ENCODE measurements at regions not wholly inside any gene's neighbourhood (a gene's known extent, or its start where the extent isn't known, plus 50 kb on each side); places are given as distances from the start of the nearest gene placed in this dataset.

DNA sequence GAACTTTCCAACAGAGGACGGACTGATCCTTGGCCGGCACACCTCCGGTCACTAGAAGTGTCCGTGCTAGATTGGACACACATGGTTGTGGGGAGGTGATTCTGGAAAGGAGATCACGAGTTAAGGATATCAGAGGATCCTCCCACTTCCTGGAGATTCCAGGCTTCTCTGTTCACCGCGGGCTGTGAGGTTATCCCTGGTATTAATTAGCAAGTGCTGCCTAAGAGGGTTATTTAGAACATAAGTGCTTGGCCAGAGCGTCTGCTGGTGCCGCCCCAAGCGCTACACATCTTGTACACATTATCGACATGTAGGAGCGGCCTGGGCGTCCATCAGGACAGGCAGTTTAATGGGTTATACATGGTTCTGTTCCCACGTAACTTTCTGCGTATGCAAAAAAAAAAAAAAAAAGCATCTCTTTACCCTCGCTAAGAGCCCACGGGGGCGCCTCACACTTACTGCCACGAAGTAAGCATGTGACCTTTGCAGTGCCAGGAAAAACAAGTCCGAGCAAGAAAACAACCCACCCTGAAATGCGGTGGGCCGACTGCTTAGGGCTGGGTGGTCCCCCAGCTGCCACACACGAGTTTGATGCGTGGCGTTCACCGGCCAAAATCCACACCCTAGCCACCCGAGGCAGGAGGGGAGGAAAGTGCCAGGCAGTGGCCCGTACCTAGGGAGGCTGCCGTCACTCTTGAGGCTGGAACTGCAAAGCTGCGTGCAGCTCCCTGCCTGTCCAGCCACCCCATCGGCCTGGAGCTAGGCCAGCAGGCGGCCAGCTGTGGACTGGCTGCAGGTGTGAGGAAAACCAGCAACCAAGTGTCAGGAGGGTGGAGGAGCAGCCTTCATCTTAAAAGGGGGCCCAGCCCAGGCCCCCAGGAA, 78.0 kb downstream of the CPN2 start:
- no peak for DNase-seq
- peaks cover 69% of the 10 kb centered on the region for H3K27me3 Mint-ChIP-seq
- no peak overlapping the region for H3K4me3 Mint-ChIP-seq
- peaks cover 27% of the 10 kb centered on the region for H3K4me1 Mint-ChIP-seq
- CTCF ChIA-PET, result no interaction called here
- no peaks in the 10 kb centered on the region for H3K36me3 Mint-ChIP-seq
- H3K9me3 Mint-ChIP-seq, result peaks cover 3% of the 10 kb centered on the region
- no peak overlapping the region for H3K27ac Mint-ChIP-seq

DNA sequence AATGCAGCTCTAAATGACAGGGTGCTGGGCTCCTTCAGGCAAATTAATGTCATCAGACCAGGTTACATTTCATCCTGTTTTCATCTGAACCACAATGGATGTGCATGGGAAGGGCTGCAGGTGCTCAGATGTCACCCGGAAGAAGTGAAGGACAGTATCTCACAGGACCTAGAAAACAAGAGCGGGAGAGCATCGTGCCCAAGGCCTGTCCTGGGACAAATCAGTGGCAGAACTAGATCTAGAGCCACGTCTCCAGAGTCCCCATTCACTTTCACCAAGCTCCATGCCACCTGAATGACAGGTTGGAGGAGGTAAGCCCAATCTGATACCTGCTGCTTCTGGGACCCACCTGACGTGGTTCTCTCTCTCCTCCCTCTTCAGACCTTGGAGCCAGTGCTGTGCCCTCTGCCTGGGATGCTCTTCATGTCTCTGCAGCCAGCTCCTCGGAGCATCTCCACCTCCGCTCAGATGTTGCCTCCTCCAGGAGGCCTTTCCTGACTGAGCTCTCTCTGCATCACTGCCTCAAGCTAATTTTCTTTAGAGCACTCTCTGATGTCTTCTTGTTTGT, 77.3 kb downstream of the CPN2 start:
- Mint-ChIP-seq H3K27ac (no peak overlapping the region), H3K9me3 (peaks cover 3% of the 10 kb centered on the region), H3K4me3 (no peak overlapping the region), H3K36me3 (no peaks in the 10 kb centered on the region), H3K4me1 (peaks cover 24% of the 10 kb centered on the region), H3K27me3 (peaks cover 68% of the 10 kb centered on the region)
- DNase-seq, result no peak
- CTCF ChIA-PET, result no interaction called here

DNA sequence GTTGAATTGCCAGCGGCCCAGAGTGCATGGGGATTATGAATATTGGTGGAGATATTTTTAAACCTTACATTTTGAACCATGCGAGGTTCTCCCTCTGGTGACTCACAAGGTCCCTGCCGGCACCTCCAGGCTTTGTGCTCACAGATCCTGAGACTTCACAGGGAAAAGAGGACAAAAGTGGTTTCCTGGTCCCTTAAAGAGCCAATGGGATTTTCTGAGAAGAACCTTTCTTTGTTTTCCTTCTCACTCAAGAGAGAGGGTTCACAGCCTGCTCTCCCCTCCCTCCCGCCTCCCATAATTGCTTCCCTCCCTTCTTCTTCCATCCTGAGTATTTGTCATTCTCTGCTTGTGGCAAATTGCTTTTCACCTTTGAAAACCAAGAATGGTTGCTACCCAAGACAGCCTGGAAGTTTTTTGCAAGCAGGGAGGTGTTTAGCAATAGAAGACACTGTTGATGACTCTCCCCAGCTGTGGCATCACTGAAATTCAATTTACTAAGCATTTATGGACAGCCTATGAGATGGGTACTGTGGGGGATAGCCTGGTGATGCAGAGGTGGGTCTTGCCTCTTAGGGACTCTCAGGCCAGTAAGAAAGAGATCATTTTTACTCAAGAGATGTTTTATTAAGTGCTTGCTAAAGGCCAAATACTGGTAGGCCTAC, 76.6 kb downstream of the CPN2 start:
- no peak for DNase-seq
- H3K36me3 Mint-ChIP-seq, result no peaks in the 10 kb centered on the region
- H3K9me3 Mint-ChIP-seq, result peaks cover 3% of the 10 kb centered on the region
- H3K27ac Mint-ChIP-seq, result peak overlapping the region; percentile 43
- CTCF ChIA-PET, result no interaction called here
- no peak overlapping the region for H3K4me3 Mint-ChIP-seq
- peaks cover 19% of the 10 kb centered on the region for H3K4me1 Mint-ChIP-seq
- peaks cover 66% of the 10 kb centered on the region for H3K27me3 Mint-ChIP-seq

DNA sequence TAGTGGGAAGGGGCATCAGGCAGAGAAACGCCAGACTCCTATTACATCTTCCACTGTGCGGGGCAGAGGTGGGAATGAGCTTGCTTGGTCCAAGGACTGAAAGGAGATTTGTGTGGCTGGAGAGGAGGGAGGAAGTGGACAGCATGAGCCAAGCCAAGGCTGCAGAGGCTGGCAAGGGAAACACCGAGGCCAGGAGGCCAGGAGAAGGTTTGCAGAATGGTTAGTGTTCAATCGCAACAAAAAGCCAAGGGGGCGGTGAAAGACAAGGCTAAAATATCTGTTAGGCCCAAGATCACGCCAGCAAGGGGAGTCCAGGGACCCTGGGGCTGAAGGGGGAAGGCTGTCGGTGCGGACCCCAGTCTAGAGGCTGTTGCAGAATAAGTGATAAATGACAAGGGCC, 75.8 kb downstream of the CPN2 start:
- H3K4me1 Mint-ChIP-seq, result peaks cover 15% of the 10 kb centered on the region
- H3K9me3 Mint-ChIP-seq, result peaks cover 3% of the 10 kb centered on the region
- peaks cover 66% of the 10 kb centered on the region for H3K27me3 Mint-ChIP-seq
- DNase-seq, result no peak
- H3K4me3 Mint-ChIP-seq, result no peak overlapping the region
- no peak overlapping the region for H3K27ac Mint-ChIP-seq
- CTCF ChIA-PET, result no interaction called here
- no peaks in the 10 kb centered on the region for H3K36me3 Mint-ChIP-seq

- H3K9me3 Mint-ChIP-seq, result peaks cover 3% of the 10 kb centered on the region
- H3K4me3 Mint-ChIP-seq, result no peak overlapping the region
- H3K27ac Mint-ChIP-seq, result no peak overlapping the region
- DNase-seq, result no peak
- CTCF ChIA-PET, result no interaction called here
- peaks cover 64% of the 10 kb centered on the region for H3K27me3 Mint-ChIP-seq
- peaks cover 11% of the 10 kb centered on the region for H3K4me1 Mint-ChIP-seq
- no peaks in the 10 kb centered on the region for H3K36me3 Mint-ChIP-seq
These were observed 75.4 kb downstream of the CPN2 start for GRCh38 chr3:194275721-194276120.

DNA sequence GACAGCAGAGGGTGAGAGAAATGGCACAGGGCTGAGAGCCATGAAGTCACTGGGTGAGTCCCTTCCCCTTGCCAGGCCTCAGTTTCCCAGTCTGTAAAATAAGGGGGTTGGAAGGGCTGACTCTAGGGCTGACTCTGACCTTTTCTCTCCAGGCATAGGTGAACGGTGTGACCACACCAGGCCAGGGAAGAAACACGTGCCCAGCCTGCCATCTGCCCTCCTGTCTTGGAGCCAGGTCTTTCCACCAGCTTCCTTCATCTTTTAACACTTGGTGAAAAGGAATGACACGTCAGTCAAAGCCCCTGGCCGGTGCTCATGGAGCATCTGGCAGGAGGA, 74.4 kb downstream of the CPN2 start:
- Mint-ChIP-seq H3K9me3 (peaks cover 3% of the 10 kb centered on the region), H3K4me1 (peaks cover 11% of the 10 kb centered on the region), H3K4me3 (no peak overlapping the region), H3K27ac (no peak overlapping the region), H3K27me3 (peaks cover 71% of the 10 kb centered on the region), H3K36me3 (no peaks in the 10 kb centered on the region)
- peak; percentile 7 for DNase-seq
- CTCF ChIA-PET, result no interaction called here

GRCh38 chr3:194277104-194277785, 73.9 kb downstream of the CPN2 start:
- CTCF ChIA-PET, result interaction anchor here (0.7 kb wide), 1 partner anchor 10 kb away, joined by 3 read pairs; no protein-coding TSS in a partner anchor
- Mint-ChIP-seq H3K27ac (no peak overlapping the region), H3K27me3 (peaks cover 76% of the 10 kb centered on the region)

GRCh38 chr3:194277786-194278130, 73.4 kb downstream of the CPN2 start:
- Mint-ChIP-seq H3K4me1 (peaks cover 11% of the 10 kb centered on the region), H3K9me3 (peaks cover 3% of the 10 kb centered on the region), H3K27ac (no peak overlapping the region), H3K27me3 (peaks cover 80% of the 10 kb centered on the region), H3K36me3 (no peaks in the 10 kb centered on the region), H3K4me3 (no peak overlapping the region)
- DNase-seq, result no peak
- CTCF ChIA-PET, result interaction anchor here (0.7 kb wide), 1 partner anchor 11 kb away, joined by 3 read pairs; no protein-coding TSS in a partner anchor

More at GRCh38 chr3:194277104-194277785, 73.9 kb downstream of the CPN2 start:
- Mint-ChIP-seq H3K36me3 (no peaks in the 10 kb centered on the region), H3K4me1 (peaks cover 11% of the 10 kb centered on the region), H3K9me3 (peaks cover 3% of the 10 kb centered on the region), H3K4me3 (no peak overlapping the region)
- DNase-seq, result peak; percentile 20

DNA sequence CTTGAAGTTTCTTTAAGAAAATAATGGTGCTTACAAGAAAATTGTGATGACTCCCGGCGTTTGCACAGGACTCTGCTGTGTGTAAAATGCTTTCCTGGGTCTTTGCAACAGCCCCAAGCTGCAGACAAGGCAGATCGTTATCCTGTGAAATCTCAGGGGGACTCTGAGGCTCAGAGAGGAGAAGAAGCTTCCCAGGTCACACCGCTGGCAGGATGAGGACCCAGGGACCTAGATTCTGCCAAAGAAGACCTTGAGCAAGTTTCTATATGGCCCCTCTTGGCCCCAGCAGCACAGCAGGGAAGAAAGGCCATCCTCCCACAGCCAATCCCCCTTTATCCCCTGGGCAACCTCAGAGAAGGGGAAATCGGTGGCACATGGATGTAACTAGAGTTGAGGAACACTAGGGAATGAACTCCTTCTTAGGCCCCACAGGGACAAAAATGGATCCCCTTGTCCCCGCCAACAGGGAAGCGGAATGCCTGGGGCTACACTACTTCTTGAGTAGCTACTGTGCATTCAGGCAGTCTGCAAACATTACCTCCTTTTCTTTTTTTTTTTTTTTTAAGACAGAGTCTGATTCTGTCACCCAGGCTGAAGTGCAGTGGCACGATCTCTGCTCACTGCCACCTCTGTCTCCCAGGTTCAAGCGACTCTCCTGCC, 72.8 kb downstream of the CPN2 start:
- H3K4me3 Mint-ChIP-seq, result no peak overlapping the region
- peaks cover 83% of the 10 kb centered on the region for H3K27me3 Mint-ChIP-seq
- CTCF ChIA-PET, result interaction anchor here (0.7 kb wide), 1 partner anchor 11 kb away, joined by 3 read pairs; no protein-coding TSS in a partner anchor
- H3K9me3 Mint-ChIP-seq, result peaks cover 3% of the 10 kb centered on the region
- peak; percentile 5 for DNase-seq
- no peaks in the 10 kb centered on the region for H3K36me3 Mint-ChIP-seq
- no peak overlapping the region for H3K27ac Mint-ChIP-seq
- H3K4me1 Mint-ChIP-seq, result peaks cover 11% of the 10 kb centered on the region

- Mint-ChIP-seq H3K36me3 (no peaks in the 10 kb centered on the region), H3K27ac (peak overlapping the region; percentile 37), H3K27me3 (peaks cover 85% of the 10 kb centered on the region), H3K4me1 (peaks cover 11% of the 10 kb centered on the region), H3K9me3 (peaks cover 3% of the 10 kb centered on the region), H3K4me3 (no peak overlapping the region)
- DNase-seq, result no peak
- CTCF ChIA-PET, result no interaction called here
These were observed 72.0 kb downstream of the CPN2 start for GRCh38 chr3:194279101-194279500.

- Mint-ChIP-seq H3K4me3 (no peak overlapping the region), H3K36me3 (no peaks in the 10 kb centered on the region), H3K9me3 (peaks cover 3% of the 10 kb centered on the region), H3K27me3 (peaks cover 85% of the 10 kb centered on the region), H3K4me1 (peaks cover 9% of the 10 kb centered on the region), H3K27ac (no peak overlapping the region)
- CTCF ChIA-PET, result interaction anchor here (1.3 kb wide), 1 partner anchor 36 kb away, joined by 3 read pairs; no protein-coding TSS in a partner anchor
- DNase-seq, result no peak
These were observed 71.3 kb downstream of the CPN2 start for GRCh38 chr3:194279701-194280360.

DNA sequence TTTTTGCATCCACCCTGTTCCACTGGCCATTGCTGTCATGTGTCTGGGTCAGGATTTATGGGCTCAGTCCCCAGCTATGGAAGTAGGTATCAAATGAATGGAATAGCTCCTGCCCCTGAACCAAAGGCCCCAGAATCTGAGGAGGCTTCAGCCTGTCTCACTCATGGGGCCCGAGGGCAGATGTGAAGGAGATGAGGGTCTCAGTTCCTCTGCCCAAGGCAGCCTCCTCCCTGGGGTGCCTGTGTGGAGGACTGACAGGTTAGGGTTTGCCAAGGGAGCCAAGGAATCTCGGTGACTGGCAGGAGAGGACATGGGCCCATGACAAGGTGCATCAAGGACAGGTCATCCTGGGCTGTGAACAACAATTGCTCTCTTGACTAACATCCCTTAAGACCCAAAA, 70.4 kb downstream of the CPN2 start:
- DNase-seq, result no peak
- Mint-ChIP-seq H3K4me1 (peaks cover 3% of the 10 kb centered on the region), H3K9me3 (no peaks in the 10 kb centered on the region), H3K27me3 (peaks cover 79% of the 10 kb centered on the region), H3K36me3 (no peaks in the 10 kb centered on the region), H3K4me3 (no peak overlapping the region), H3K27ac (no peak overlapping the region)
- CTCF ChIA-PET, result interaction anchor here (1.3 kb wide), 1 partner anchor 35 kb away, joined by 3 read pairs; no protein-coding TSS in a partner anchor

- H3K4me3 Mint-ChIP-seq, result no peak overlapping the region
- CTCF ChIA-PET, result no interaction called here
- DNase-seq, result no peak
- H3K36me3 Mint-ChIP-seq, result no peaks in the 10 kb centered on the region
- H3K4me1 Mint-ChIP-seq, result no peaks in the 10 kb centered on the region
- H3K27ac Mint-ChIP-seq, result no peak overlapping the region
- peaks cover 78% of the 10 kb centered on the region for H3K27me3 Mint-ChIP-seq
- H3K9me3 Mint-ChIP-seq, result no peaks in the 10 kb centered on the region
These were observed 69.8 kb downstream of the CPN2 start for GRCh38 chr3:194281306-194281705.

Measured in activated naive CD4-positive, alpha-beta T cell treated with anti-CD3 and anti-CD28 coated beads, Interleukin-2, amount 10 ng/mL, durations not matched to agents 7 days and 5 days (primary cell).